ENCODE measurements at regions not wholly inside any gene's neighbourhood (a gene's known extent, or its start where the extent isn't known, plus 50 kb on each side); places are given as distances from the start of the nearest gene placed in this dataset.

DNA sequence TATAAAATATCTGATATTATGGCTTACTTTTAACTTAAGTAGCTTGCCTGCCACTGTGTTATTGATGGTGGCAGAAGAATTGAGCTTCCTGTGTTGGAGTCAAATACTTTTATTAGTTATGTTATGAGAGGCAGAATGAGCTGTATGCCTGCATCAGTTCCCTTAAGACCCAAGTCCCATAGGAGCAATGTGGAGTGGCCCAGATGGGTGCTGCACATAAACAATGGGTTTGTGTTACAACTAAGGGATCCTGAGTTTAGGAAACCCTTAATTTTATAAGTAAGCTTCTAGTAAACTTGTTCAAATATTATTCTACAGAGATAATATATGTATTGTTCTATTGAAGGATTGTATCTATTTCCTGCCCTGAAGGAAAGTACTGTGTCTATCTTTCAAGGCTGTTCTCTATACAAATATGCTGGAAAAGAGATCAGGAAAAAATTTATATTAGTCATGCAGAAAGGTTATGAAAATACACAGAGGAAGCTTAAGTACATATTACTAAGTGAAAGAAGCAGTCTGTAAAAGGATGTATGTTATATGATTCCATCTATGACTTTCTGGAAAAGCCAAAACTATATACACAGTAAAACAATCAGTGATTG, 2018.0 kb upstream of the PCDH20 start:
- DNase-seq = no peak

DNA sequence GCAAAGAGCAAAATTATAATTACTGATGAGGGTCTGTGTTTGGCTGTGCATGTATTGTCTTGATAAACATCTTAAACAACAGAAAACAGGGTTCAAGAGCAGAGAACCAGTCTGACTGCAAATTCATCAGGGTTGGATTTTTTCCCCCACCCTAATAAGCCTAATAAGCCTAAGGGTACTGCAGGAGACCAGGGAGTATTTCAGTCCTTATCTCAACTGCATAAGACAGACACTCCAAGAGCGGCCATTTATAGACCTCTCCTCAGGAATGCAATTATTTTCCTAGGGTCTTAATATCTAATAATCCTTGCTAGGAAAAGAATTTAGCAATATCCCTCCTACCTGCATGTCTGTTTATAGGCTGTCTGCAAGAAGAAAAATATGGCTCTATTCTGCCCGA, 2011.5 kb upstream of the PCDH20 start:
- no peak for DNase-seq

DNA sequence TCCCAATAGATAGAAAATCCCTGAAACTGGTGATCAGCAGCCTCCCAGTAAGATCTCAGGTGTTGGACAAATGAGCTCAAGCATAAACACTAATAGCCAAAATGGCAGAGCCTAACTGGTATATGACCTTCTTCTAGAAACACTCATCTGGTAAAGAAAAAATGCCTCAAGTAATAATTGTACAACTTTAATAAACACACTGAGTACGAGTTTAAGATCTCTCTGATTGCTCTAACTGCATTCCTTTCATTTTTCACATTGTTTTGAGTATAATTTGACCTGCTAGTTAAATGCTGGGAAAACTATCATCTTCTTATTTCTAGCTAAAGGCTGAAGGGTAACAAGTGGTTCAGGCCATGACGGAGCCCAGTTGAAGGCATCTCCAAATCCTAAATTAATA, 2009.5 kb upstream of the PCDH20 start:
- DNase-seq = no peak

DNA sequence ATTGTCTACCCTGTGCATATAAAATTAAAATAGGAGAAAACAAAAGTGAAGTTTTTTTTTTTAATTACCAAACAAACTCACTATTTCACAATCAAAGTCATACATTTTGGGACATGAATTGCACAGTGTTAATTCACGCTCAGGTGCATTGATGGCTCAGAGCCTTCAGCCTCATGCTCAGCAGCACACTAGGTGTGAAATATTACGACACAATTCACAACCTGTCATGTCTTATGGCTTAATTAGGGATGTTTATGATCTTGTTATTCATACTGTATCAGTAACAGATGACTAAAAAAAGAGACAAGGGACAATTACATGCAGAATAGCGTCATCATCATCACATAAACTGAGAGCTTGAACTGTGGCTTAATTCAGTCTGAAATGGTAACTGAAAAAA, 2005.5 kb upstream of the PCDH20 start:
- DNase-seq = no peak

DNA sequence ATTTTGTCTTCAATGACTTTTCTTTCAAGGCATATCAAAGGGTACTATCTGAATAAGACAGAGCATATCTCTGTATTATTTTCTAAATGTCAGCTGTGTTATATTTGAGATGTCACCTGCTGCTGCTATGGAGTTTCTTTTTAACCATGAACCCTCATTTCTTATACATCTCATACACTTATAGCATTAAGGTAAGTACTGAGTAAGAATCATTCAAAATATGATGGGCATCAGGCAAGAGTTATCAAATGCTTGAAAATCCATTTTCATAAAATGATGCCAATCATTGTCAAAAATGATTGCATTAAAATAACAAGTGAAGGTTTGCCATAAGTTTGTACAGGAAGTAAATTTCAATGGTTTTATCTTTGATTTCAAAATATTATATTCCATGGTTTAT, 2005.0 kb upstream of the PCDH20 start:
- no peak for DNase-seq

DNA sequence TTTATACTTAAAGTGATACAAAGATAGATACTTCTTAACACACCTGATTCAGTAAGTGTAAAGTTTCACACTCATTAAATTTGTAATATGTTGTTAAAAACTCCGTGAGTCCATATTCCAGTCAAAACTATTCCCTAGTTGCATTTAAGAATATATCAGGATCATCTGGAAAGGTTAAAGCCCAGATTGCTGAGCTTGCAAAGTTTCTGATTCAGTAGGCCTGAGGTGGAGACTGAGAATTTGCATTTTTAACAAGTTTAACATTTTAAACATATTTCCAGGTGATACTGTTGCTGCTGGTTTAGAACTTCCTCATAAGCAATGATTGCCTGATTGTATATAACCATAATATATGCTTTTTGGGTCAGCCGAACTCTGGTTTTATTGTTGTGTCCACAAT, 1998.6 kb upstream of the PCDH20 start:
- DNase-seq = no peak

DNA sequence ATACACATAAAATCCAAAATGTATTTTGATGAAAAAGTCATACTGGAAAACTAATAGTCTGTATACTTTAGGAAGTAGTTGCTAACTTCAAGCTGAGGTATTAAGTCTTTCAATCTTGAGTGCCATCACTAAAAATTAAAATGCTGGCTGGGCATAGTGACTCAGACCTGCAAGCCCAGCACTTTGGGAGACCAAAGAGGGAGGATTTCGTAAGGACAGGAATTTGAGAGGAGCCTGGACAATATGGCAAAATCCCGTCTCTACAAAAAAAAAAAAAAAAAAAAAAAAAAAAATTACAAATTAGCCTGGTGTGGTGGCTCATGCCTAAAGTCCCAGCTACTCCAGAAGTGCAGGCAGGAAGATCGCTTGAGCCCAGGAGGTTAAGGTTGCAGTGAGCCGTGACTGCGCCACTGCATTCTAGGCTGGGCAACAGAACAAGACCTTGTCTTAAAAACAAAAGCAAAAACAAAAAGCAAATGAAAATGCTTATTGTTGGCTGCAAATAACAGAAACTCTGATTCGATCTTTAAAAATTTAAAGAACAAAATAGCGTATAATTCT, 1994.2 kb upstream of the PCDH20 start:
- DNase-seq = no peak

DNA sequence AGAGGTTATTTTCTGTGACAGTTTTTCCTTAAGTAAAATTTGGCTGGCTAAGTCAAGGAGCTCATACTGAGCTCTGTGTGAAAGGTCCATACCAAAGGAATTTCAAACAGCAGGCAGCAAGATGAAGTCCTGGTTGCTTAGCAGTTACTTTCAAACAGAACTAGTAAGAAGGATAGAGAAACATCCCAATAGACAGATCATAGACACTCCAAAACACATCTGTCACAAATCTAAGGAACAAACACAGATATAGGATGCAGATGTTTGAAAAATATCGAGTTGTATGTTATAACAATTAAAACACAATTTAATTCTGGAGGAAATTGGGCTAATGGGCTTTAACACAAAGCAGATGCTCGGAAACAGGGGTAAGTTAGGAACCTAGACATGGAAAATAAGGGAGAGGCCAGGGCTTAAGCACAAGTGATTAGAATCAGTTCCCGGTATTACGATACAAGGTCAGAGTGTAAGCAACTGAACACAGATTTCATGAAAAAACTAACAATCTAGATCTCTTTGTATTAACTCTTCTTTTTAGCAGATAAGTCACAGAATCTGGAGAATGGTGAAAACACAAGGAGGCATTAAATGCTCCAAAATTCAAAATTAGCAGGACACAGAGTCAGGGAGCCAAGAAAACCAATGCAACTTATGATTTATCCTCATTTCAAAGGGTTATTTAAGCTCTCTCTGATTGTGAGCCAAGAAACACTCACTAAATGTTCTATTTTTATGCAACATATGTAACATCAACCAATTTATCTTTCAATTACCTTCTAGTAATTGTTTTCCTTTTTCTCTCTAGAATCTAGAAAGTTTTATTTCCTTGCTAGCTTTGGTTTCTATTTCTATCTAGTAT, 1992.9 kb upstream of the PCDH20 start:
- no peak for DNase-seq

DNA sequence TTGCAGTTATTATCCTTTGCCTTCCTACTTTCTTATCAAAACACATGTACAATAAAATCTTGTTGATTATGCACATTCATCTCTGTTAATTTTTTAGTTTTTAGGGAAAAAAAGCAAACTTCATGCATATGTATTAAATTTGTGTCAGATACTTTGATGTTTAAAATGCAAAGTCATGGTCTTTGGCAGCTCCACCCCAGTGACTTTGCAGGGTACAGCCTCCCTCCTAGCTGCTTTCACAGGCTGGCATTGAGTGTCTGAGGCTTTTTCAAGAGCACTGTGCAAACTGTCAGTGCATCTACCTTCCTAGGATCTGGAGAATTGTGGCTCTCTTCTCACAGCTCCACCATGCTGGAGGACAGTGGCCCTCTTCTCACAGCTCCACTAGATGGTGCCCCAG, 1988.1 kb upstream of the PCDH20 start:
- DNase-seq = no peak

DNA sequence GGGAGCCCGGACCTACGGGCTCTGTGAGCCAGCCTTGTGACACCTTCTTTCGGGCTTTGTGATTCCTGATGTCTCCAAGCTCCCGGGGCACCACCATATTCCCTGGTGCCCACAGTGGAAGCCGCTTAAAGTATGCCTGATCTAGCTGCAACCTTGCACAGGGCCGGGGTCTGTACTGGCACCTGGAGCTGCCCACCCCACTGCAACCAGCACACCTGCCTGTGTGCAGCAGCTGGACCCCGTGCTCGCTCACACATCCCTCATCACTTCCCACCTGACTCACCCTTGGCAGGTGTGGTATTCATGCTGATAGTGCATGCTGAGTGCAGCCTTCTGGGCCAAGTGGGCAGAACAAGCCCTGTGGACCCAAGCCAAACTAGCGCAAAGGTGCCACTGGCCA, 1981.1 kb upstream of the PCDH20 start:
- DNase-seq = no peak

DNA sequence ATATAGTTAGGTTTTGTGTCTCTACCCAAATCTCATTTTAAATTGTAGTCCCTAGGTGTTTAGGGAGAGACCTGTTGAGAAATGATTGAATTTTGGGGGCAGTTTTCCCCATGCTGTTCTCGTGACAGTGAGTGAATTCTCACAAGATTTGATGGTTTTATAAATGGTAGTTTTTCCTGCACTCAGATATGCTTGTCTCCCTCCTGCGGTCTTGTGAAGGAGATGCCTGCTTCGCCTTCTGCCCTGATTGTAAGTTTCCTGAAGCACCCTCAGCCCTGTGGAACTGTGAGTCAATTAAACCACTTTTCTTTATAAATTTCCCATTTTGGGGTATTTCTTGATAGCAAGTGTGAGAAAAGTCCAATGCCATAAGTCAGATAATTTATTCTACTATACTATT, 1977.5 kb upstream of the PCDH20 start:
- no peak for DNase-seq

DNA sequence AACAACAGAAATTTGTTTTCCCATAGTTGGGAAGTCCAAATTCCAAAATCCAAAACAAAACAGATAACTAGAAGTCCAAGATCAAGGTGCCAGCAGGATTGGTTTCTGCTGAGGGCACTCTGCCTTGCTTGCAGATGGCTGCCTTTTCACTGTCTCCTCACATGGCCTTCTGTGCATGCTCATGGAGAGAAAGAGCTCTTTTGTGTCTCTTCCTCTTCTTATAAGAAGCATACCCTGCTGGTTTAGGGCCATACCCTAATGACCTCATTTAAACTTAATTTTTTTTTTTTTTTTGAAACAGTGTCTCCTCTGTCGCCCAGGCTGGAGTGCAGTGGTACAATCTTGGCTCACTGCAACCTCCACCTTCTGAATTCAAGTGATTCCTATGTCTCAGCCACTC, 1974.1 kb upstream of the PCDH20 start:
- no peak for DNase-seq

DNA sequence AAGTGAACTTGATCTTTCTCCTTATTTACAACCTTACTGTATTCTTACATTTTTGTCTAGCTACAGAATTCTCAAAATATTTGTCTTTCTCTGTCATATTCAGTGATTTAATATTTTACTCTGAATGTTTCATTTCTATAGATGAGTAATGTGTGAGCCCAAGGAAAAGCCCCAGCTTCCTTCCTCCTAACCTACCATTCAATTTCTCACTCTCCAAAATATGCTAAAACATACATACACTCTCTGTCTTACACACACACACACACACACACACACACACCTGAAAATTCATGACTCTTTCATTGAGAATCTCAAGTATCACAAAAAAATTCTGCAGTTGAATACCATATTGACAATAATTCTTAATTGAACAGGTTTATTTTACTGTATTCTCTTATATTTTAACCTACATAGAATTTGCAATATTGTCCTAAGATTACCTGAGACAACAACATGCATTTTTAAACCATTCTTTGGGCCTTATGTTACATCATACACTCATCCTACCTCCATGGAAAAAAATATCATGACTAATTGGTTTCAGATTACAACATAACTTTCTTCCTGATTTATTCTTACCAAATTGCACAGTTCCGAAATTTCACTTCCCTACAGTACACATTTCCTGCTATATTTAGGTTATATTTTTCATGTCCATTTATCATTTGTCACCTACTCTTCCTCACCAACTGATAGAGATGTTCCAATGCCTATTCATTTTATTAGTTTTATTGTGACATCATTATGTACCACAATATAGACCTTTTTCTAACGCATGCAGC, 1965.6 kb upstream of the PCDH20 start:
- no peak for DNase-seq

DNA sequence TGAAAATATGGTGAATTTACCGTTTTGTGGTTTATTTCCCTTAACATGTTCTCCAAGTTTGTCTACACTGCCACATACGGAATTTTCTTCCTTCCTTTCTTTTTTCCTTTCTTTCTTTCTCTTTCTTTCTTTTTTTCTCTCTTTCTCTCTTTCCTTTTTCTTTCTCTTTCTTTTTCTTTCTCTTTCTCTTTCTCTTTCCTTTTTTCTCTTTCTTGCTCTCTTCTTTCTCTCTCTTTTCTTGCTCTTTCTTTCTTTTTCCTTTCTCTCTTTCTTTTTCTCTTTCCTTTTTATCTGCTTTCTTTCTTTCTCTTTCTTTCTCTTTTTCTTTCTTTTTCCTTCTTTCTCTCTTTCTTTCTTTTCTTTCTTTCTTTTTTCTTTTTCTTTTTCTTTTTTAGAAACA, 1962.3 kb upstream of the PCDH20 start:
- no peak for DNase-seq

DNA sequence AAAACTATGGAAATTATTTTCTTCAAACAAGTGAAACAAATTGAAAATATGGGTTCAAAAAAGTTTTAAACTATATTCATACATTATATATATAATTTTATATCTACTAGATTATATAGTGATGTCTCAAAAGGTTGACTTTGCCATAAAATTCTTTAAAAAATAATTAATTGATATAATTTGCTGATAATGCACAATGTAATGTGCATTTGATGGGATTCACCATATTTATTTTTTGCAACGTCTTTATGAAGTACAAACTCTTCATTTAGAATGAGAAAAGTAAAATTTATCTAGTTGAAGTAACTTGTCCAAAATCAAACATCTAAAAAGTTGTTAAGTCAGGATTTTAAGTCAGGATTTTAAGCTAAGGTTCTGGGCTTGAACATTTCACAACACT, 1954.5 kb upstream of the PCDH20 start:
- no peak for DNase-seq

DNA sequence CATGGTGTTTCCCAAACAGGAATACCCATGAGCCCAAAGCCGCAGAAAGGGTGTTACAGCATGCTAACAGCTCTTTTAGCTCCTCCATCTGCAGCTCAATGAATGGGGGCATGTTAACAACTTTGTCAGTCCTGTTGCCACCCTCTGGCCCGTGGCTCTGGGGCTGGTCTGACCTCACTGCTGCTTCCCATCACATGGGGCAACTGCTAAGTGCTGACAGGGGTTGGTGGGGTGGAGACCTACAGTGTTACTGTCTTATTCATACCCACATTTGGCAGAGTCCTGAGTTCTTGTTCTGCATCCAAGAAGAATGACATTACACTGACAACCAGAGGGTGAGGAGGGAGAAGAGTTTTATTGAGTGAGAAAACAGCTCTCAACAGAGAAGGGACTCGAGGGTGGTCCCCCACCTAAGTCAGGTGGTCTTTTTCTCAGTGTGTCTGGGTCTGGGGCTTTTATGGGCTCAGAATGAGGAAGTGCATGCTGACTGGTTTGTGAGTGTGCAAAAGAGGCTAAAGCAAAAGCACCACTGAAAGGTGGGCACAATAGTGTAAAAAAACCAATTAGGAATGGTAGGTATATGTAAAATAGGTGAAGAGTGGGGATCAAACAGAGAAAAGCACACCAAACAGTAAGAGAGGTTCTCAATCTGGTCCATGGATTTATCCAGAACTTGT, 1952.0 kb upstream of the PCDH20 start:
- no peak for DNase-seq

DNA sequence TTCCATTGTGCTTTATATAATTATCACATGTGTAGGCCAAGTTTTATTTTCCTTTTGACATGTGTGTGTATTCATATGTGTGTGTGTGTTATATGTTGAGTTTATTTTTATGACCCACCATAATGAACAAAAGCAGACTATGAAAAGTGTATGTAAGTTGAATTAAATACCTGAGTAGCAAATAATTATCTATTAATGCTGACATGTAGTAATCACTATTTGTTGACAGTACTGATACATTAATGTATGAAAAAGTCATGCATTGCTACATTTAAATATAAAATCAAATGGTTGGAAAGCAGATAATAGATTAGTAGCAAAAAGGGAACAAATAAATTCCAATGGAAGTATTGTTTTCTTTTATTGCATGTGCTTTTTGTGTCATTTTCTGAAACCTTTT, 1948.5 kb upstream of the PCDH20 start:
- DNase-seq = no peak

DNA sequence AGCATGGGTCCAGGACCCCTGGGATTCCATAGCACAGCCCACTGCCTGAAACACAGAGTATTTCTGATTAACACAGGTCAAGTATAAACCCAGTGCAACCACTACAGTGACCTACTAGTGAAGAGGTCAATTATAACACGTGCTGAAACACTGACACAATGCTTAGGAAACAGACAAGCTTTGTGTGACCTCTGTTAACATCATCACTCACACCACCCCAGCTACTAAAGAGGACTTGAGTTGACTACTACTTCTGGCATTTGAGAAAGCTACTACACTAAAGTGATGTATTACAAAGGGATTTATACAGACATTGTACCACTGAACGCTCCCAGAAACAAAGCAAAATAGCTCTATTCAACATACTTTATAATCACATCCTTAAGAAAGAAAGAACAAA, 1935.9 kb upstream of the PCDH20 start:
- DNase-seq = no peak

DNA sequence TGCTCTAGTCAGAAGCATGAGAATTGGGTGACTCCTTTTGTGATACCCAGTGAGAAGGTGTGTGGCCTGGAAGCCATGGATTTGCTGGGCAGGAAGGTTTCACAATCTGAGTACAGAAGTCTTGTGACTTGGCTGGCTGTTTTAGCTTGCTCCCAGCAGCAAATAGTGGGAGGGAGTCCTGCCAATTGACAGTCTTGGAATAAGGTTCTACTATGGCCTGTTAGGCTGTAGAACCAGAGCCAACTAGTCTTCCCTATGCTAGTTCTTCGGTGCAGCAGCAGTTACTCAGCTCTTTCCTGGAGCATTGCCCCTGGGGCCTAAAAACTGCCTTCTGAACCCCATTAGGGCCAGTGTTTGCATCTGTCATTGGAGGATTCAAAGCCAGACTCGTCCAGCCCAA, 1935.4 kb upstream of the PCDH20 start:
- DNase-seq = no peak

DNA sequence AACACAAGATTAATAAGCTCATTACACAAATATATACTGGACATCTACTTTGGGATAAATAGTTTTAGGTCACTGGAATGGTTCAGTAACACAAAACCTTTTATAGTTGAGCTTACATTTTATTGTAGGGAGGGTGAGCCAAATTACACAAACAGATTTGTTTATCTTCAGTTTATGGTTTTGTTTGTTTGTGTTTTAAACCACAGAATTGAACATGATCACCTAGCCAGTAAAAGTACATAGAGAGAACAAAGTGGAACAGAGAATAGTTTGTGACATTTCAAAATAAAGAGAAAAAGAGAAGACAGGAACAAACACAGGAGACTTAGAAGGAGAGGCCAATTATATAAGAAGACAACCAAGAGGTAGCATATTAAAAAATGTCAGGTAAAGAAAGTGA, 1930.2 kb upstream of the PCDH20 start:
- no peak for DNase-seq

DNA sequence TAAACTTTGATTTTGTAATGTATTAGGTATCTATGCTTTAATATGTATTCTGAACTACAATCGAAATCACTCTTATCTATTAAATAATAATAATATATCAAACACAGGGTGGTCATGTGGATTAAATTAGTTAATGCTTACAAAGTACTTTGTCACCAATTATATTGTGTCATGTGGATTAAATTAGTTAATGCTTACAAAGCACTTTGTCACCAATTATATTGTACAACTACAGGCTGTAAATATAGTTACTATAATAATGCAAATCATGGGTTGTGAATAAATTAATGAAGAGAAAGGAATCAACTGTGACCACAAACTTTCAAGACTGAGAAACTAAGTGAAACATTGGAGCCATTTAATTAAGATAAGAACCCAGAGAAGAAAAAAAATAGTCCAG, 1929.1 kb upstream of the PCDH20 start:
- DNase-seq = no peak

DNA sequence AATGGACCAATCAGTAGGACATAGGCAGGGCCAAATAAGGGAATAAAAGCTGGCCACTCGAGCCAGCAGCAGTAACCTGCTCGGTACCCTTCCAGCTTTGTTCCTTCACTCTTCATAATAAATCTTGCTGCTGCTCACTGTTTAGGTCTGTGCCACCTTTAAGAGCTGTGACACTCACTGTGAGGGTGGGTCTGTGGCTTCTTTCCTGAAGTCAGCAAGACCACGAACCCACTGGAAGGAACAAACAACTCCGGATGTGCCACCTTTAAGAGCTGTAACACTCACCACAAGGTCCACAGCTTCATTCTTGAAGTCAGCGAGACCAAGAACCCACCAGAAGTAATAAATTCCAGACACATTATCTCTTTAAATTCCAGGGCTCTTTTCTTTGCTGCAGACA, 1922.3 kb upstream of the PCDH20 start:
- DNase-seq = no peak

DNA sequence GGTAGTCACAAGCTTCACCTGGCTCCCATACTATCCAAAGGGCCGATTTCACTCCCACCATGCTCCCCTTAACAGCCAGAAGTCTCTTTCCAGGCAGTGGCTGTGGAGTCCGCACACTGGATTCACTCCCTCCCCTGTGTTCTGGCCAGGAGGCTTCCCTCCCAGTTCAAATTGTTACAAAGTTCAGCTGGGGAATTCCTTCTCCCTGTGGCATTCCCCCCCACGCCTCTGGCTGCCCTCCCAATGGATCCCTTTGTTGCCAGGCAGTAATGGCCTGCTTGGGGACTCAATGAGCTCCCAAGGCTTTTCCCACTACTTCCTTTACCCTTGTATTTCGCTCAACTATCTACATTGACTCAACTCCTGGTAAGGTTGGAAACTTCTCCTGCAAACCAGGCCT, 1921.4 kb upstream of the PCDH20 start:
- no peak for DNase-seq

Measured in DMS53 (cell line).